HCT116 (cell line): ENCODE measurements at regions not wholly inside any gene's neighbourhood (a gene's known extent, or its start where the extent isn't known, plus 50 kb on each side); places are given as distances from the start of the nearest gene placed in this dataset.

Experiments
- ATAC-seq: fragments of 200-7000 bp; cut with Tn5 transposase; 2 replicates; pipeline ENCODE4 v1.9.1; 2020; ENCODE audit warnings: mild to moderate bottlenecking, moderate library complexity
- BruUV-seq: library from RNA; stranded (reverse); fragments of 400-500 nt; replicated peaks from 2 replicates; lab custom pipeline; 2021; lab: Mats Ljungman, UMichigan
- CTCF ChIA-PET: fragments of 300-600 bp; sonication (Branson Sonifier 250); formaldehyde crosslinking; loops from one replicate; lab custom pipeline; 2021; ENCODE audit warnings: antibody characterized with exemption; lab: Charles Lee
- POLR2A ChIA-PET: fragments of 300-600, 350-600 bp; sonication (Branson Sonifier 250); formaldehyde crosslinking; loops from one replicate; lab custom pipeline; 2021; ENCODE audit warnings: antibody characterized with exemption; lab: Charles Lee
- RAD21 ChIA-PET, 2 experiments: fragments of 300-600 bp; sonication (Branson Sonifier 250); formaldehyde crosslinking; loops; one replicate each; lab custom pipeline; 2023; ENCODE audit warnings: low total read pairs in 2 of 2; ENCODE audit not compliant: uncharacterized antibody in 2 of 2, unreplicated experiment in 2 of 2, low non-redundant PET in 1 of 2; lab: Charles Lee
- DNase-seq: peaks from one replicate; pipeline ENCODE4 v3.0.0-alpha.2; 2010; ENCODE audit warnings: low read depth, low spot score
- H2AFZ ChIP-seq: fragments of 200-600 bp; shearing (Covaris generic), sonication (generic); 2 replicates; pipeline ENCODE4 v1.6.1; 2017; ENCODE audit warnings: low read depth, mixed run types, mixed read lengths, antibody characterized with exemption, low read length; ENCODE audit not compliant: poor library complexity, severe bottlenecking
- H3K27ac ChIP-seq: 2 replicates; pipeline ENCODE4 v1.5.1; 2012; ENCODE audit warnings: low read depth, low read length
- H3K27me3 ChIP-seq: fragments of 200-600 bp; sonication (generic); 2 replicates; pipeline ENCODE4 v1.6.1; 2016; ENCODE audit warnings: mixed run types, low read length, mixed read lengths; ENCODE audit not compliant: insufficient read depth
- H3K36me3 ChIP-seq, 2 experiments: fragments of 200-500 bp in 1 of 2; fragments of 200-600 bp in 1 of 2; sonication (Bioruptor generic) in 1 of 2; sonication (generic) in 1 of 2; 2 replicates each; pipeline versions ENCODE4 v1.5.1 to v1.6.1; 2014 to 2016; ENCODE audit warnings: low read length in 2 of 2, inconsistent platforms in 1 of 2, mixed read lengths in 1 of 2, mixed run types in 1 of 2; ENCODE audit not compliant: insufficient read depth in 2 of 2, control insufficient read depth in 1 of 2
- H3K4me1 ChIP-seq, 2 experiments: fragments of 200-600 bp in 1 of 2; sonication (generic) in 1 of 2; 2 replicates each; pipeline versions ENCODE4 v1.5.1 to v1.6.1; 2012 to 2017; ENCODE audit warnings: low read length in 2 of 2, inconsistent platforms in 1 of 2, mild to moderate bottlenecking in 1 of 2, mixed read lengths in 1 of 2, mixed run types in 1 of 2, moderate library complexity in 1 of 2; ENCODE audit not compliant: insufficient read depth in 2 of 2, control insufficient read depth in 1 of 2
- H3K4me2 ChIP-seq: fragments of 200-600 bp; sonication (generic); 2 replicates; pipeline ENCODE4 v1.6.1; 2017; ENCODE audit warnings: mixed run types, low read length, mixed read lengths
- H3K4me3 ChIP-seq, 2 experiments: fragments of 200-600 bp in 1 of 2; sonication (generic) in 1 of 2; replicated peaks in 1 of 2; 2 replicates each; pipeline ENCODE4 v1.5.1; 2011 to 2016; ENCODE audit warnings: low read length in 2 of 2, control low read depth in 1 of 2, low read depth in 1 of 2, mild to moderate bottlenecking in 1 of 2, mixed read lengths in 1 of 2, mixed run types in 1 of 2
- H3K79me2 ChIP-seq: fragments of 200-600 bp; sonication (generic); 2 replicates; pipeline ENCODE4 v1.6.1; 2017; ENCODE audit warnings: mild to moderate bottlenecking, mixed run types, low read length, moderate library complexity, mixed read lengths; ENCODE audit not compliant: insufficient read depth
- H3K9ac ChIP-seq: fragments of 200-600 bp; sonication (generic); 2 replicates; pipeline ENCODE4 v1.6.1; 2016; ENCODE audit warnings: low read length, mixed read lengths
- H3K9me2 ChIP-seq: fragments of 200-600 bp; sonication (generic), shearing (Covaris generic); 2 replicates; pipeline ENCODE4 v1.6.1; 2017; ENCODE audit warnings: mixed run types, mild to moderate bottlenecking, moderate library complexity; ENCODE audit not compliant: insufficient read depth
- H3K9me3 ChIP-seq, 2 experiments: fragments of 200-500 bp in 1 of 2; fragments of 200-600 bp in 1 of 2; sonication (Bioruptor generic) in 1 of 2; sonication (generic) in 1 of 2; 2 replicates each; pipeline ENCODE4 v1.6.1; 2014 to 2017; ENCODE audit warnings: low read length in 2 of 2, mixed read lengths in 2 of 2, inconsistent platforms in 1 of 2, low read depth in 1 of 2, mild to moderate bottlenecking in 1 of 2, mixed run types in 1 of 2, moderate library complexity in 1 of 2; ENCODE audit not compliant: control insufficient read depth in 1 of 2, insufficient read depth in 1 of 2
- H4K20me1 ChIP-seq: fragments of 200-600 bp; sonication (generic), shearing (Covaris generic); 2 replicates; pipeline ENCODE4 v1.6.1; 2017; ENCODE audit warnings: mixed run types, mild to moderate bottlenecking, moderate library complexity; ENCODE audit not compliant: insufficient read depth
- ATF3 ChIP-seq: IDR thresholded peaks from 2 replicates; pipeline ENCODE4 v1.6.1; 2012
- CBX3 ChIP-seq: IDR thresholded peaks from 2 replicates; pipeline ENCODE4 v1.6.1; 2012; ENCODE audit warnings: low read depth
- CEBPB ChIP-seq: IDR thresholded peaks from 2 replicates; pipeline ENCODE4 v1.6.1; 2012; ENCODE audit warnings: low read depth
- CTCF ChIP-seq, 3 experiments: fragments of 200-600 bp in 1 of 3; sonication (generic) in 1 of 3; IDR thresholded peaks in 2 of 3; conservative IDR thresholded peaks in 1 of 3; 2 replicates each; pipeline ENCODE4 v1.5.1; 2012 to 2017; ENCODE audit warnings: low read depth in 2 of 3, low read length in 2 of 3, antibody characterized with exemption in 1 of 3, borderline replicate concordance in 1 of 3, control low read depth in 1 of 3, mild to moderate bottlenecking in 1 of 3, mixed read lengths in 1 of 3, mixed run types in 1 of 3, moderate library complexity in 1 of 3; ENCODE audit not compliant: insufficient read depth in 1 of 3
- EGR1 ChIP-seq: IDR thresholded peaks from 2 replicates; pipeline ENCODE4 v1.6.1; 2012; ENCODE audit warnings: low read depth
- EZH2 ChIP-seq: fragments of 200-600 bp; sonication (generic); IDR thresholded peaks from 2 replicates; pipeline ENCODE4 v1.6.1; 2017; ENCODE audit warnings: antibody characterized with exemption, mixed run types
- EZH2phosphoT487 ChIP-seq: fragments of 200-600 bp; IDR thresholded peaks from 2 replicates; pipeline ENCODE4 v1.6.1; 2018; ENCODE audit warnings: antibody characterized with exemption, borderline replicate concordance
- FOSL1 ChIP-seq: IDR thresholded peaks from 2 replicates; pipeline ENCODE4 v1.6.1; 2012; ENCODE audit warnings: low read depth
- MAX ChIP-seq: IDR thresholded peaks from 2 replicates; pipeline ENCODE4 v1.6.1; 2012
- POLR2A ChIP-seq: IDR thresholded peaks from 2 replicates; pipeline ENCODE4 v1.7.0; 2011; ENCODE audit warnings: borderline replicate concordance; ENCODE audit not compliant: insufficient read depth, insufficient read length; ENCODE audit errors: extremely low read depth
- REST ChIP-seq: IDR thresholded peaks from 2 replicates; pipeline ENCODE4 v1.6.1; 2012; ENCODE audit warnings: low read depth
- SIN3A ChIP-seq: IDR thresholded peaks from 2 replicates; pipeline ENCODE4 v1.6.1; 2012; ENCODE audit warnings: low read depth
- SP1 ChIP-seq: IDR thresholded peaks from 2 replicates; pipeline ENCODE4 v1.6.1; 2012; ENCODE audit warnings: low read depth
- YY1 ChIP-seq: IDR thresholded peaks from 2 replicates; pipeline ENCODE4 v1.6.1; 2011; ENCODE audit warnings: low read length, low read depth, moderate library complexity, mild to moderate bottlenecking; ENCODE audit not compliant: insufficient replicate concordance; ENCODE audit errors: extremely low read depth
- ZNF274 ChIP-seq: fragments of 200-500 bp; sonication (Bioruptor generic); IDR thresholded peaks from 2 replicates; pipeline ENCODE4 v1.6.1; 2014; ENCODE audit warnings: mild to moderate bottlenecking, low read depth, low read length, inconsistent platforms
- intact Hi-C: fragments of 100-400 bp; cut with micrococcal nuclease; formaldehyde crosslinking; loops from 2 replicates; pipeline ENCODE4 v1.10.0; 2022

GRCh38 chr6:166005944-166006899, 161.4 kb downstream of the TBXT start:
- no peaks in the 10 kb centered on the region for H3K79me2 ChIP-seq
- intact Hi-C loops = no loop called here
- ATAC-seq = no peak
- no peak overlapping the region for H3K4me2 ChIP-seq
- H3K4me1 ChIP-seq = no peaks in the 10 kb centered on the region
- H3K4me3 ChIP-seq = no peak overlapping the region
- no peaks in the 10 kb centered on the region for H4K20me1 ChIP-seq
- no peak overlapping the region for H3K27ac ChIP-seq
- no peak overlapping the region for H3K9ac ChIP-seq
- ChIA-PET CTCF (no interaction called here), RAD21 (no interaction called here), POLR2A (no interaction called here)
- no peaks in the 10 kb centered on the region for H3K27me3 ChIP-seq
- H3K36me3 ChIP-seq = no peaks in the 10 kb centered on the region
- H2AFZ ChIP-seq = no peak overlapping the region
- TF ChIP-seq ZNF274 (no peak), SIN3A (no peak), REST (no peak), SP1 (no peak), MAX (no peak), YY1 (no peak), CEBPB (no peak), POLR2A (no peak), CBX3 (no peak), CTCF (IDR thresholded peaks at IDR 0.05 in 2 of 3, conservative IDR thresholded peaks at IDR 0.05 in 1 of 3; ENCODE audit: borderline replicate concordance in 1 of 3, insufficient read depth in 1 of 3, low read depth in 2 of 3, low read length in 2 of 3) (no peak), EZH2 (no peak), FOSL1 (no peak), ATF3 (no peak), EGR1 (no peak), EZH2phosphoT487 (no peak)
- H3K9me3 ChIP-seq = no peaks in the 10 kb centered on the region
- DNase-seq = no peak
- BruUV-seq = no TSS peak
- no peaks in the 10 kb centered on the region for H3K9me2 ChIP-seq
